DOHH2 (cell line): ENCODE measurements at regions not wholly inside any gene's neighbourhood (a gene's known extent, or its start where the extent isn't known, plus 50 kb on each side); places are given as distances from the start of the nearest gene placed in this dataset.

ENCODE experiments used
- CTCF ChIP-seq: fragments of 200-600 bp; sonication (generic); IDR thresholded peaks from one replicate; pipeline ENCODE4 v1.5.1; 2014; ENCODE audit warnings: antibody characterized with exemption, mild to moderate bottlenecking, low read depth, low read length; ENCODE audit not compliant: poor library complexity, severe bottlenecking
- EZH2phosphoT487 ChIP-seq: fragments of 200-600 bp; sonication (generic); IDR thresholded peaks from 2 replicates; pipeline ENCODE4 v1.6.1; 2017; ENCODE audit warnings: borderline replicate concordance, mild to moderate bottlenecking, antibody characterized with exemption, low read length, moderate library complexity, mixed read lengths

DNA sequence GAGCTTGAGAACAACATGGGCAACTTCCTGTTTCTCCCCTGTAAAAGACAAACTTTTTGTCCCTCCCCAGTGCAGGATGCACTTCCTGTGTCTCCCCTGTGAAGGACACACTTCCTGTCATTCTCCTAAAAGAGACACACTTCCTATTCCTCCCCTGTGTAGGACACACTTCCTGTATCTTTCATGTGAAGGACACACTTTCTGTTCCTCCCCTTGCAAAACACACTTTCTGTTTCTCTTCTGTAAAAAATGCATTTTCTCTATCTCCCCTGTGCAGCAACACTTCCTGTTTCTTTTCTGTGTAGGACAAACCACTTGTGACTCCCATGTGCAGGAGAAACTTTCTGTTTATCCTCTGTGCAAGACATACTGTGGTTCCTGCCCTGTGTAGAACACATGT is 488.6 kb upstream of the USP9Y start:
- TF ChIP-seq CTCF, result no peak
- TF ChIP-seq EZH2phosphoT487, result no peak
